T-helper 2 cell treated with Interferon-gamma antibody and Interleukin-4, amounts not matched to agents 5 μg/mL and 100 μg/mL, for 36 hours (primary cell): ENCODE measurements at regions not wholly inside any gene's neighbourhood (a gene's known extent, or its start where the extent isn't known, plus 50 kb on each side); places are given as distances from the start of the nearest gene placed in this dataset.
A peak's percentile ranks its signal among the peaks of the same experiment; 100 is the strongest.

Experiments
- DNase-seq: peaks from one replicate; pipeline ENCODE4 v3.0.0; 2021; ENCODE audit warnings: low spot score
- H3K27ac Mint-ChIP-seq: one replicate; pipeline ENCODE4 v1.8.0; 2021; ENCODE audit warnings: mild to moderate bottlenecking, mixed read lengths
- H3K27me3 Mint-ChIP-seq: one replicate; pipeline ENCODE4 v1.8.0; 2021; ENCODE audit warnings: low read depth, mixed read lengths
- H3K36me3 Mint-ChIP-seq: one replicate; pipeline ENCODE4 v1.8.0; 2021; ENCODE audit warnings: low read depth, mixed read lengths
- H3K4me1 Mint-ChIP-seq: one replicate; pipeline ENCODE4 v1.8.0; 2021; ENCODE audit warnings: low read depth, mixed read lengths
- H3K4me3 Mint-ChIP-seq: one replicate; pipeline ENCODE4 v1.8.0; 2022; ENCODE audit warnings: mild to moderate bottlenecking, moderate library complexity, mixed read lengths
- H3K9me3 Mint-ChIP-seq: one replicate; pipeline ENCODE4 v1.8.0; 2021; ENCODE audit warnings: mixed read lengths

DNA sequence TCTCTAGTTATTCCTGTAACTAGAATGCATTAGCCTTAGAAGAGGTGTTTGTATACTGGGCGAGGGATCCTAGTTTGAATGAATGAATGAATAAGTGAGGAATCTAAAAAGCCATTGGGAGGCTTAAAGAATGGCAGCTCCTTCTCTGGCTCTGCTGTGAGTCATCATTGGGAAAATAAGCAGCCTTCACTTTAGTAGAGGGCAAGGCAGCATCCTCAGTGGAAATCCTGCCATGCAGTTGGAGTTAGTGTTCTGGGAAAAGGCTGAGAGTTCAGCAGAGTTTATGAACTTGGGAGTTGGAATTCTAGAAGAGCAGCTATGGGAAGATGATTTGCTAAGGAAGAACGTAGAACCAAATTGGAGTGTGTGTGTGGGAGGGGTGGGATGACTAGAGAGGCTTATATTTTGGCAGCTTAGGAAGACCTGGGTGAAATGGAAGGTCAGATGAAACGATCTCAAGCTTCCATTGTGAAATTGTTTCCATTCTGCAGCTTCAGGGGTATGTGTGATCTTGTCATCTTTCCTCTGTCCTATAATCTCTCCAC, 120.8 kb downstream of the PTCSC3 start:
- Mint-ChIP-seq H3K4me3 (no peak overlapping the region), H3K9me3 (no peaks in the 10 kb centered on the region)
- DNase-seq: no peak

DNA sequence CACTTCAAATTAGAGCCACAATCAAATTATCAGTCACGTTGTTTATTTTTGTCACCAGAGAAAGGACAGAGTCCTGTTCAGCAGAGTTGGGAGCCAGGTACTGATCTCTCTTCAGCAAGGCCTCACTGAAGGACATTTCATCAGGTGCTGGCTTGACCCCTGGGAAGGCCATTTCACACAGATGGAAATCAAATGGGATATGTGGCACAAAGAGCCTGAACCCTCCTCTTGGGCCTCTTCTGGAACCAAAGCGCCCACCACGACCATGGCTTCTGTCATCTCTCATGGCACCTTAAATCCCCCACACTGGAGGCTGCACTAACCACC, 121.5 kb downstream of the PTCSC3 start:
- Mint-ChIP-seq H3K27ac (no peak overlapping the region), H3K9me3 (no peaks in the 10 kb centered on the region), H3K4me1 (no peaks in the 10 kb centered on the region), H3K27me3 (peaks cover 30% of the 10 kb centered on the region), H3K36me3 (no peaks in the 10 kb centered on the region), H3K4me3 (no peak overlapping the region)
- no peak for DNase-seq

More for the DNA sequence above, 120.8 kb downstream of the PTCSC3 start:
- no peaks in the 10 kb centered on the region for H3K4me1 Mint-ChIP-seq
- no peak overlapping the region for H3K27ac Mint-ChIP-seq
- H3K36me3 Mint-ChIP-seq: no peaks in the 10 kb centered on the region
- peaks cover 33% of the 10 kb centered on the region for H3K27me3 Mint-ChIP-seq

DNA sequence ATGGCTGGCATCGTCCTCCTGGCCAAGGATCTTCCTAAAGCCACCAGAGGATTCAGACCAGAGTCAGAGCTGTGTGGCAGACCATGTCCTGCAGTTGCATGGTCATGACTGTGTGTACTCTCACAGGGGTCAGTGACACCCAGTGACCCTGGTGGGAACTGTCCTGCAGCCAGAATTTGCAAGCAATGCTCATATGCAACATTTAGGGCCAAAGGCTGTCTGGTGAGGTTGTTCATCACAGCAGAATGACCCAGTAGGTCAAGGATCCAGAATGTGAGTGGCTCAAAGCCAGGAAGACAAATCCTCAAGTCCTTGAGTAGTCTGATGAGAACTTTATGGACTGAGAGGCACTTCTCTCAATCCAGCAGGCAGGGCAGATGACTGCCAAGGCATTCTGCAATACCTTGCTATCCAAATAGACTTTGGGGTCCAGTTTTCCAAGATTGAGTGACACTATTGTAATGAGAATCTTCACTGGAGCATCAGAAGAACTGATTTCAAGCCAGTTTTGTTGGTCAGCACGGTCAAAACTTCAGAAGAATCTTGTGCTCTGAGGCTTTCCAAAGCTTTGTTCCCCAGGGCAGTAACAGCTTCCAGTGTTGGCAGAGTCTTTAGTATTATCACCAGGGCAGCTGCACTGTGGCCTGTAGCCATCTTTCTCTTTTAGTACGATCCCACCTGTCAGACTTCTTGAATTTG, 122.0 kb downstream of the PTCSC3 start:
- H3K4me1 Mint-ChIP-seq: no peaks in the 10 kb centered on the region
- H3K36me3 Mint-ChIP-seq: no peaks in the 10 kb centered on the region
- DNase-seq: no peak
- H3K4me3 Mint-ChIP-seq: no peak overlapping the region
- H3K27me3 Mint-ChIP-seq: peaks cover 29% of the 10 kb centered on the region
- no peak overlapping the region for H3K27ac Mint-ChIP-seq
- no peaks in the 10 kb centered on the region for H3K9me3 Mint-ChIP-seq

DNA sequence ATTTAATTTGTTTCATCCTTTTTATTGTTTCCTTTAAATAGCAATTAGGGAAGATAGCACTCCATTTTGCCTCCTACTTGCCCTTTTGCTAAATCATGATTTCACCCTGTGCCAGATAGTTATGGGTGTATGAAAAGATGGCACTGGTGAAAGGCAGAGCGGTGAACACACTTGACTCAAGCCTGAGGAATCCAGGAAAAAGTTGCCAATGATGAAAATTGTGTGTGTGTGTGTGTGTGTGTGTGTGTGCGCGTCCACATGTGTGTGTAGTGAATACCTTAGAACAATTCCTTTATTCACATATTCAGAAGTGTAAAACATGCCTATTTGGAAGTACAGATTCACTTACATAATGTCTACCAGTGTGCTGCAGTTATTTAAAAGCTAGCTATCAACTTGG, 123.8 kb downstream of the PTCSC3 start:
- DNase-seq: no peak
- H3K4me3 Mint-ChIP-seq: no peak overlapping the region
- peaks cover 21% of the 10 kb centered on the region for H3K27me3 Mint-ChIP-seq
- no peaks in the 10 kb centered on the region for H3K9me3 Mint-ChIP-seq
- no peak overlapping the region for H3K27ac Mint-ChIP-seq
- no peaks in the 10 kb centered on the region for H3K36me3 Mint-ChIP-seq
- H3K4me1 Mint-ChIP-seq: no peaks in the 10 kb centered on the region

DNA sequence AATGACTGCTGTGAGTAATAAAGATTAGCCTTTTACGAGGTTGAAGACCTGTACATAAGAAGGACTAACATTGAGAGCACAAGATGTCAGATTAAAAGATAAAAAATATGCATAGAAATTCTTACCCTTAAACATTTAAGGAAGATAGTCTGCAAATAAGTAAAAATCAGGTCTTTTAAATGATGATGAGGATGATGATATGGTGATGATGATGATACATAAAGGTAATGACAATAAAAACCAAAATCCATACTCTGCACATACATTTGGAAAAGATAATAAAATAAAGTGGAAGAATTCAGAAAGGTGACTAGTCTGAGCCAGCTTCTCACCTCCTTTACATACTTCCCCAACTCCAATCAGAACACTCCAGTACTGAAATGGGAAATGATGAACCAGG, 124.5 kb downstream of the PTCSC3 start:
- no peak for DNase-seq
- no peak overlapping the region for H3K4me3 Mint-ChIP-seq
- H3K9me3 Mint-ChIP-seq: no peaks in the 10 kb centered on the region
- peaks cover 20% of the 10 kb centered on the region for H3K27me3 Mint-ChIP-seq
- H3K36me3 Mint-ChIP-seq: no peaks in the 10 kb centered on the region
- no peaks in the 10 kb centered on the region for H3K4me1 Mint-ChIP-seq
- H3K27ac Mint-ChIP-seq: no peak overlapping the region

DNA sequence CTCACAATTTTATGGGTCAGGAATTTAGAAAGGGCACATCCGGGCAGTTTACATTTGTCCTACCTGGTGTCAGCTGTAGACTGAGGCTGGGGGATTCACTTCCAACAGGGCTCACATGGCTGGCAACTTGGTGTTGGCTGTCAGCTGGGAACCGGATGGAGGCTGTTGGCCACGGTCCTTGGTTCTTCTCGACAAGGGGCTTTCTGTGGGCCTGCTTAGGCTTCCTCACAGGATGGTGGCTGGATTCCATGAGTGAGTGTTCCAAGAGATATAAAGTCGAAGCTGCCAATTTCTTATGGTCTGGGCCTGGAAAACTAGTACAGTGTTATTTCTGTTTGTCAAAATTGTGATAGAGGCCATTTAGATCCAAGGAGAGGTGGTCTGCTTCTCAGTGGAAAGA, 127.9 kb downstream of the PTCSC3 start:
- Mint-ChIP-seq H3K27me3 (peaks cover 9% of the 10 kb centered on the region), H3K27ac (no peak overlapping the region), H3K4me3 (no peak overlapping the region), H3K36me3 (no peaks in the 10 kb centered on the region), H3K9me3 (no peaks in the 10 kb centered on the region), H3K4me1 (no peaks in the 10 kb centered on the region)
- no peak for DNase-seq

DNA sequence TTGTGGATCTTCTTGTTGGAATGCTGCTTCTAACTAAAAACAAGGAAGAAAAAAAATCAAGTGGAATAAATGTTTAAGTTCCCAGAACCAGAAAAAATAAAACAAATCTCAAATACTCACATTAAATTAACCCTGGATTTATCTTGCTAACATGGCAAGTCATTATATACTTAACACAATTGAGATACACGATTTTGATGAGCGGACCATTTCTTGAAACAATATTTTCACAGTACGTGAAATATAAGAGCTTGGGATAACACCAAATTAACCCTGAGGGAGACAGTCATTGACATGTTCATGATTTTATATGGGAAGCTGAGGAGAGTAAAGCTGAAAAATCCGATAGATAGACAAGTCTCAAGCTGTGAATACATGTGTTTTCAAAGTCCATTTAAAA, 128.6 kb downstream of the PTCSC3 start:
- Mint-ChIP-seq H3K27ac (no peak overlapping the region), H3K4me1 (no peaks in the 10 kb centered on the region), H3K9me3 (no peaks in the 10 kb centered on the region), H3K27me3 (peaks cover 9% of the 10 kb centered on the region), H3K4me3 (no peak overlapping the region), H3K36me3 (no peaks in the 10 kb centered on the region)
- no peak for DNase-seq

DNA sequence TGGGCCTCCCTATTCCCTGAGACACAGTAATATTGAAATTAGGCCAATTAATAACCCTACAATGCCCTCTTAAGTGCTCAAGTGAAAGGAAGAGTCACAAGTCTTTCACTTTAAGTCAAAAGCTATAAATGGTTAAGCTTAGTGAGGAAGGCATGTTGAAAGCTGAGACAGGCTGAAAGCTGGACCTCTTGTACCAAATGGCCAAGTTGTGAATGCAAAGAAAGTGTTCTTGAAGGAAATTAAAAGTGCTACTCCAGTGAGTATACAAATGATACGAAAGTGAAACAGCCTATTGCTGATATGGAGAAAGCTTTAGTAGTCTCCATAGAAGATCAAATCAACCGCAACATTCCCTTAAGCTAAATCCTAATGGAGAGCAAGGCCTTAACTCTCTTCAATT, 140.8 kb downstream of the PTCSC3 start:
- H3K4me1 Mint-ChIP-seq: no peaks in the 10 kb centered on the region
- no peaks in the 10 kb centered on the region for H3K9me3 Mint-ChIP-seq
- no peaks in the 10 kb centered on the region for H3K36me3 Mint-ChIP-seq
- peaks cover 8% of the 10 kb centered on the region for H3K27me3 Mint-ChIP-seq
- no peak overlapping the region for H3K4me3 Mint-ChIP-seq
- no peak for DNase-seq
- H3K27ac Mint-ChIP-seq: no peak overlapping the region

DNA sequence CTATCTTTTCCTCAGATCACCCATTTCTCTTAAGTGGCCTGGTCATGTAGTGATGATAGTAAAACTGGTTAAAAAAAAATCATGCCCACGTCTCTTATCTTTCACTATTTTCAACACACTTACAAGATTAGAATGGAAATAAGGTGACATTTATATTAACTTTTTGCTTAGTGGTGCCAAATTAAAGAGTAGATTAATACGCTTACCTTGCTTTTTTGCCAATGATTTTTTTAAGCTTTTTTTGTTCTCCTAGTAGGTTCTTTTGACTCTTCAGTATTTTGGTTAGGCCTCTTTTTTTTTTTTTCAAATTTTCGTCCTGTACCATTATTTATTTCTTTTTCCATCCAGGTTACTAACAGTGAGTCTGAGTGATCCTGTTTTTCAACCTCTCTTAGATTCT, 147.9 kb downstream of the PTCSC3 start:
- Mint-ChIP-seq H3K9me3 (no peaks in the 10 kb centered on the region), H3K27ac (no peak overlapping the region), H3K4me1 (no peaks in the 10 kb centered on the region), H3K36me3 (no peaks in the 10 kb centered on the region), H3K27me3 (peaks cover 12% of the 10 kb centered on the region), H3K4me3 (no peak overlapping the region)
- DNase-seq: no peak

DNA sequence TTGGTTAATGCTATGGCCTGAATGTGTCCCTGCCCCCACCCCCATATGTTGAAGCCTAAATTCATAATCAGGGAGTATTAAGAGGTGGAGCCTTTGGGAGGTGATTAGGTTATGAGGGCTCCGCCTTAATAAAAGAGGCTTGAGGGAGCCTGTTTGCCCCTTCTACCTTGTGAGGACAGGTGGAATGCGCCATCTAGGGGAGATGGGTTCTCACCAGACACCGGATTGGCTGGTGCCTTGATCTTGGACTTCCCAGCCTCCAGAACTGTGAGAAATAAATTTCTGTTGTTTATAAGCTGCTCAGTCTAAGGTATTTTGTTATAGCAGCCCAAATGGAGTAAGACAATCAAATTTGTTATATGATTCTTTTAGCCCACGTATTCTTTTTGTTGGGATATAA, 148.3 kb downstream of the PTCSC3 start:
- peaks cover 11% of the 10 kb centered on the region for H3K27me3 Mint-ChIP-seq

DNA sequence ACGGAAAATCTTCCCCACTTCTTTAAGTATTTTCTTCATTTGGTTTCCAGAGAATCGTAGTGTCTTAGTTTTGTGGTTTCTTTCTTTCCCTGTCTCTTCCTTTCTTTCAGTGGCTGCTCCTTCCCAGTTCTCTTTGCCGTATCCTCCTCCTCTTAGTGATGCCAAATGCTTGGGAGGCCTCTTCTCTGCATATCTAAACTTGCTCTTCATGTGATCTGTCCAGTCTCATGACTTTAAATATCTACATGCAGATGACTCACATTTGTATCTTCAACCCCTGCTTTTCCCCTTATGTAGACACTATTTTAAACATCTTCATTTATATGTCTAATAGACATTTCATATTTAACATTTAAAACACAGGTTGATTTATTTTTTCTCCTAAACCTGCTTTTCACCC, 149.2 kb downstream of the PTCSC3 start:
- Mint-ChIP-seq H3K9me3 (no peaks in the 10 kb centered on the region), H3K4me3 (no peak overlapping the region), H3K27ac (no peak overlapping the region), H3K27me3 (peaks cover 11% of the 10 kb centered on the region), H3K36me3 (no peaks in the 10 kb centered on the region), H3K4me1 (no peaks in the 10 kb centered on the region)
- DNase-seq: no peak

More for the DNA sequence above, 148.3 kb downstream of the PTCSC3 start:
- Mint-ChIP-seq H3K4me3 (no peak overlapping the region), H3K27ac (no peak overlapping the region), H3K4me1 (no peaks in the 10 kb centered on the region), H3K36me3 (no peaks in the 10 kb centered on the region), H3K9me3 (no peaks in the 10 kb centered on the region)
- DNase-seq: no peak

DNA sequence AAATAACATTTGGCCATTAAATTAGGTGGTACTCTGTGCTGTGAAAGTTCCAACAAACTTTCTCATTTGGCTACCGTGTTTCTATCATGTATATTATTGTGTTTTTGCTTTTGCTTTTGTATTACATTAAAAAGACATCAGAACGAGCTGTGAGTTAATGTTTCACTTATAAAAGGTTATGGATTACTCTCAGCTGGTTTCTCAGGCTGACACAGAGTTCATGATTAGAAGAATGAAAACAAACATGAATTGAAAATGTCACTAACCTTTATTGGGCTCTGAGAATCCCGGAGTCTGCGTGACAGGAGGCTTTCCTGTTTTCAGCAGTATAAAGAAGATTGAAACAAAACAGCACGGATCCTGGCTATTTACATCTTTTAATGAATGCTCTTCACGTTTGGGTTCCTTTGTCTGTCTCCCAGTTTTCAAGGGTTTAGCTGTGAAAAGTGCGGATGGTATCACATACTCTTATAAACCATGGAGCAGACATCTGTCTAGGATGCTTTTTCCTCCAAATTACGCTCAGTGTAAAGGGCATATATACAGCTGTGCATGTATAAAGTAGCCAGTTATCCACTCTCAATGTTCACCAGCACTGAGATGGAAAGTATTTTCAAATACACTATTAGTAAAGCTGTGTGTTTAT, 153.6 kb downstream of the PTCSC3 start:
- Mint-ChIP-seq H3K9me3 (no peaks in the 10 kb centered on the region), H3K4me1 (peaks cover 12% of the 10 kb centered on the region), H3K27me3 (peaks cover 13% of the 10 kb centered on the region), H3K27ac (no peak overlapping the region), H3K36me3 (no peaks in the 10 kb centered on the region), H3K4me3 (no peak overlapping the region)
- no peak for DNase-seq

DNA sequence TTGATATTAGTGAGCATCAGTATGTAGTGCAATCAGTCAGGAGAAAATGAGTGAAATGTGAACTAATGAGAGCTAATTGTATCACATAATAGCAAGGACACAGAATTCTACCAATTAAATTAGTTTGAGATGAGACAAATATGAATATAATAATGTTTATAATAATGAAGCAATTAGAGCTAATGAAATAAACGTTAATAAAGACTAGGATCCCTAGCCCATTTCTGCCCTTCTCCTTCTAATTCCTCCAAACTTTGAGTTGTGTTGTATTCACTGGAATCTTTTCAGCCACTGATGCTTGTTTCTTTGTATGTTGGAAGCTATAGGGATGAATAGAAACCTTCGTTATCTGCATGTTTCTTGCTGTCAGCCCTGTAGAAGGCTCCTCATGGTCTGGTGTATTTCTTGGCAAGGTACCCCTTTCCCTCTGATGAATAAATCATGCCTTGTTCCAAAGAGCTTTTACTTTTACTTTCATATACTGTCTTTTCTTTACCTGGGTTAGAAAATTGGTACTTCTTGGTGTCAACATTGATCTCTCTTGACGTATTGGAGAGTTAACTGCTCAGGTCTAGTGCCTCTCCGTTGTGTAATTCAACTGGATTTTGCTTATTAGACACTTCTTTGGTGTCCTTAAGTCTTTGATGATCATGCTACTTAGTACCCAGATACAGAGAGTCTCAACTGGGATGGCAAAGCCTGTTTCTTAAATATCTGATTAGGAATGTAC, 154.8 kb downstream of the PTCSC3 start:
- H3K4me1 Mint-ChIP-seq: peaks cover 12% of the 10 kb centered on the region
- no peak overlapping the region for H3K27ac Mint-ChIP-seq
- H3K4me3 Mint-ChIP-seq: peak overlapping the region; percentile 15
- no peaks in the 10 kb centered on the region for H3K9me3 Mint-ChIP-seq
- no peaks in the 10 kb centered on the region for H3K36me3 Mint-ChIP-seq
- peaks cover 9% of the 10 kb centered on the region for H3K27me3 Mint-ChIP-seq
- no peak for DNase-seq

DNA sequence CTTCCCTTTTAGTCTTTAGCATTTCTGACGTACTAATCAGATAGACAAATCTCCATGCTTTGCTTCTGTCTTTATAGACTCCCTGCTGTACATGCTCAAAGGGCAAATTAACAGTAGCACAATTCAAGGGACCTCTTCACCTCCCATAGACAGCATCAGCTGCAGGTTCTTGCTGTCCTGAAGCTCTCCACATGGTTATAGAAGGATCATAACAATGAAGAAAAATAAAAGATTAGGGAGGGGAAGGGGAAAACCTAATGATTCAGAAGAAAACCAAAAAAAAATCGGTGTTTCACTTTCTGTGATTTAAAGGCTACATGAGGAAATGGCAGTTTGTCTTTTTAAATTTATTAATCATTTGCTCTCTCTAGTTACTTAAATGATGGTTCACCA, 155.5 kb downstream of the PTCSC3 start:
- Mint-ChIP-seq H3K27me3 (peaks cover 9% of the 10 kb centered on the region), H3K36me3 (no peaks in the 10 kb centered on the region)

More for the DNA sequence above, 155.5 kb downstream of the PTCSC3 start:
- DNase-seq: no peak
- peak overlapping the region; percentile 13 for H3K27ac Mint-ChIP-seq
- H3K4me3 Mint-ChIP-seq: no peak overlapping the region
- H3K4me1 Mint-ChIP-seq: peaks cover 12% of the 10 kb centered on the region
- no peaks in the 10 kb centered on the region for H3K9me3 Mint-ChIP-seq
